K562 (cell line): ENCODE measurements at regions not wholly inside any gene's neighbourhood (a gene's known extent, or its start where the extent isn't known, plus 50 kb on each side); places are given as distances from the start of the nearest gene placed in this dataset.
"Not testable (repeated sequence)": the region's sequence is repeated elsewhere in the genome, so short reads cannot be mapped to it uniquely, and the experiment has no call there.

Experiments
- ATAC-seq: fragments of 200-7000 bp; cut with Tn5 transposase; 3 replicates; pipeline ENCODE4 v1.9.1; 2020; ENCODE audit warnings: moderate library complexity
- BruUV-seq: library from RNA; stranded (reverse); fragments of 400-500 nt; replicated peaks from 2 replicates; lab custom pipeline; 2021; lab: Mats Ljungman, UMichigan
- CTCF ChIA-PET: fragments of 300-600 bp; formaldehyde crosslinking; extraction: SDS; loops from one replicate; lab custom pipeline; 2021; ENCODE audit warnings: low intra/inter-chr PET ratio; lab: Yijun Ruan, JAX
- POLR2A ChIA-PET: fragments of 300-600, 350-650 bp; sonication (Branson Sonifier 250); formaldehyde crosslinking; extraction: SDS; loops from one replicate; lab custom pipeline; 2021; ENCODE audit warnings: antibody characterized with exemption, inconsistent platforms; lab: Yijun Ruan, JAX
- DNase-seq, 4 experiments: peaks; one replicate each; pipeline versions ENCODE4 v3.0.0 to v3.0.0-alpha.2; 2011 to 2018; ENCODE audit warnings: low spot score in 3 of 4, mixed read lengths in 3 of 4; ENCODE audit errors: extremely low read depth in 1 of 4
- FAIRE-seq: peaks from 2 replicates; lab custom pipeline; 2011; peaks lifted over from hg19 to GRCh38; lab: Jason Lieb, UNC
- H2AFZ ChIP-seq: 2 replicates; pipeline ENCODE4 v1.6.0; 2011; ENCODE audit warnings: low read depth, low read length, control low read depth, inconsistent platforms
- H3K27ac ChIP-seq: fragments of 200-600 bp; 3 replicates; pipeline ENCODE4 v1.8.0; 2011; ENCODE audit warnings: low read depth, mild to moderate bottlenecking, control low read depth, inconsistent platforms, low read length, moderate library complexity, mixed read lengths; ENCODE audit errors: extremely low read depth
- H3K27me3 ChIP-seq, 2 experiments: fragments of 300-600 bp in 1 of 2; 2 replicates in 1 of 2; 3 replicates in 1 of 2; pipeline versions ENCODE4 v1.6.0 to v1.8.0; 2011; ENCODE audit warnings: inconsistent platforms in 2 of 2, low read length in 2 of 2, mild to moderate bottlenecking in 1 of 2, mixed read lengths in 1 of 2, moderate library complexity in 1 of 2; ENCODE audit not compliant: control insufficient read depth in 2 of 2, insufficient read depth in 2 of 2
- H3K36me3 ChIP-seq: fragments of 300-600 bp; 3 replicates; pipeline ENCODE4 v1.8.0; 2011; ENCODE audit warnings: mild to moderate bottlenecking, low read length, inconsistent platforms; ENCODE audit not compliant: control insufficient read depth, insufficient read depth
- H3K4me1 ChIP-seq, 2 experiments: fragments of 200-600 bp in 1 of 2; replicated peaks in 1 of 2; 2 replicates in 1 of 2; 3 replicates in 1 of 2; pipeline versions ENCODE4 v1.5.1 to v1.8.0; 2011; ENCODE audit warnings: inconsistent platforms in 2 of 2, low read length in 2 of 2, mild to moderate bottlenecking in 1 of 2, mixed read lengths in 1 of 2, moderate library complexity in 1 of 2; ENCODE audit not compliant: control insufficient read depth in 2 of 2, insufficient read depth in 2 of 2
- H3K4me2 ChIP-seq: 2 replicates; pipeline ENCODE4 v1.6.1; 2011; ENCODE audit warnings: low read length, control low read depth, inconsistent platforms, mixed read lengths; ENCODE audit not compliant: insufficient read depth
- H3K4me3 ChIP-seq: fragments of 200-600 bp; sonication (generic), shearing (Covaris generic); 2 replicates; pipeline ENCODE4 v1.5.1; 2016; ENCODE audit warnings: control low read depth, inconsistent platforms
- H3K79me2 ChIP-seq: fragments of 200-600 bp; 3 replicates; pipeline ENCODE4 v1.8.0; 2011; ENCODE audit warnings: low read length, inconsistent platforms; ENCODE audit not compliant: control insufficient read depth, insufficient read depth
- H3K9ac ChIP-seq, 2 experiments: 2 replicates each; pipeline versions ENCODE4 v1.6.0 to v1.6.1; 2011; ENCODE audit warnings: low read depth in 2 of 2, low read length in 2 of 2, control low read depth in 1 of 2, inconsistent platforms in 1 of 2, mild to moderate bottlenecking in 1 of 2, mixed read lengths in 1 of 2; ENCODE audit not compliant: insufficient read depth in 1 of 2
- H3K9me1 ChIP-seq: one replicate; pipeline ENCODE4 v1.6.0; 2011; ENCODE audit warnings: inconsistent platforms, mild to moderate bottlenecking, low read length, moderate library complexity; ENCODE audit not compliant: control insufficient read depth, insufficient read depth
- H3K9me3 ChIP-seq: replicated peaks from 2 replicates; pipeline ENCODE4 v1.5.1; 2011; ENCODE audit warnings: low read depth, low read length, inconsistent platforms; ENCODE audit not compliant: control insufficient read depth, insufficient read depth
- H4K20me1 ChIP-seq: replicated peaks from 2 replicates; pipeline ENCODE4 v1.6.1; 2011; ENCODE audit warnings: low read length, inconsistent platforms, mixed read lengths; ENCODE audit not compliant: control insufficient read depth, insufficient read depth
- CEBPB ChIP-seq: fragments of 450-650 bp; IDR thresholded peaks from 2 replicates; pipeline ENCODE4 v1.6.1; 2016; ENCODE audit warnings: missing genetic modification characterization, missing compliant biosample characterization
- MYBL2 ChIP-seq, 2 experiments: fragments of 450-650 bp in 1 of 2; sonication (generic) in 1 of 2; formaldehyde crosslinking in 1 of 2; IDR thresholded peaks; 2 replicates each; pipeline versions ENCODE4 v1.6.1 to v1.8.1; 2017 to 2022; ENCODE audit warnings: borderline replicate concordance in 1 of 2, inconsistent platforms in 1 of 2, low read depth in 1 of 2, mild to moderate bottlenecking in 1 of 2, missing genetic modification reagents in 1 of 2, moderate library complexity in 1 of 2
- TGIF2 ChIP-seq: sonication (generic); formaldehyde crosslinking; IDR thresholded peaks from 2 replicates; pipeline ENCODE4 v1.8.1; 2022; ENCODE audit warnings: mild to moderate bottlenecking, missing genetic modification reagents, moderate library complexity
- WGBS: fragments of 100-300 bp; shearing (Covaris generic); methylation state at CpG from one replicate; pipeline ENCODE4 v1.1.6; 2016; ENCODE audit warnings: low coverage, mixed read lengths; ENCODE audit not compliant: insufficient coverage; ENCODE audit errors: missing lambda C conversion rate; 5-methylcytosine and 5-hydroxymethylcytosine counted together
- in situ Hi-C: fragments of 300-500 bp; cut with MboI; formaldehyde crosslinking; loops from 4 replicates; pipeline ENCODE4 v1.15.0; 2018; ENCODE audit warnings: inconsistent platforms, mixed read lengths
- intact Hi-C: fragments of 100-400 bp; cut with micrococcal nuclease; formaldehyde crosslinking; loops from 2 replicates; pipeline ENCODE4 v1.14.2; 2022
- TF ChIP-seq, protein P1 (sequence below): sonication (generic); formaldehyde crosslinking; IDR thresholded peaks from 2 replicates; pipeline ENCODE4 v1.8.0; 2022; ENCODE audit warnings: mild to moderate bottlenecking, missing genetic modification reagents
- TF ChIP-seq, protein P2 (sequence below): fragments of 450-650 bp; IDR thresholded peaks from 2 replicates; pipeline ENCODE4 v1.7.0; 2016; ENCODE audit warnings: borderline replicate concordance

DNA sequence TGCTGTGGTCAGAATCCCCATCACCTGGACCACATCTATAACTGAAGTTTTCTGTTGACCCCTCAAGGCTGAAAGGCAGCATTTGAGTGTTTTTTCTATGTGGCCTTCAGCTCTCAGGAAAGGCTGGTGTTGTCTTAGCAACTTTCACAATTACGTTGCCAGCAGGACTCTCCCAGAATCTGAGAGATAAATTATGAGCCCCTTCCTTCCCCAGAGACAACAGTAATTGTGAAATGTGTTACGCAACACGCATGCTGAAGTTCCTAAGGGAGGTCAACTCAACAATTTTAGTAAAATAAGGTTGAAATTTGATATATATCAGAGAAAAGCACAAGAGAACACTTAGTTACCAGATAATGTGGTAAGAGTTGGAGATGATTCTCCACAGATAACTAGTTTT is 216.5 kb upstream of the SLC8A1 start:
- Histone ChIP-seq H3K27ac (no peak overlapping the region), H3K9me3 (no peaks in the 10 kb centered on the region), H4K20me1 (no peaks in the 10 kb centered on the region), H3K9ac (no peak overlapping the region), H3K4me1 (no peaks in the 10 kb centered on the region), H3K9me1 (no peaks in the 10 kb centered on the region), H3K4me3 (no peak overlapping the region), H3K79me2 (no peaks in the 10 kb centered on the region), H3K27me3 (no peaks in the 10 kb centered on the region), H2AFZ (no peak overlapping the region), H3K36me3 (no peaks in the 10 kb centered on the region), H3K4me2 (no peak overlapping the region)
- TF ChIP-seq MYBL2 (IDR thresholded peaks at IDR 0.05; ENCODE audit: low read depth) (no peak), MYBL2 (CRISPR knock-in tag; IDR thresholded peaks at IDR 0.05; ENCODE audit: borderline replicate concordance) (no peak), CEBPB (peak; percentile 41), TGIF2 (CRISPR knock-in tag) (no peak)
- TF ChIP-seq, protein P1, sequence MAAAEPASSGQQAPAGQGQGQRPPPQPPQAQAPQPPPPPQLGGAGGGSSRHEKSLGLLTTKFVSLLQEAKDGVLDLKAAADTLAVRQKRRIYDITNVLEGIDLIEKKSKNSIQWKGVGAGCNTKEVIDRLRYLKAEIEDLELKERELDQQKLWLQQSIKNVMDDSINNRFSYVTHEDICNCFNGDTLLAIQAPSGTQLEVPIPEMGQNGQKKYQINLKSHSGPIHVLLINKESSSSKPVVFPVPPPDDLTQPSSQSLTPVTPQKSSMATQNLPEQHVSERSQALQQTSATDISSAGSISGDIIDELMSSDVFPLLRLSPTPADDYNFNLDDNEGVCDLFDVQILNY, result no peak
- TF ChIP-seq, protein P2, sequence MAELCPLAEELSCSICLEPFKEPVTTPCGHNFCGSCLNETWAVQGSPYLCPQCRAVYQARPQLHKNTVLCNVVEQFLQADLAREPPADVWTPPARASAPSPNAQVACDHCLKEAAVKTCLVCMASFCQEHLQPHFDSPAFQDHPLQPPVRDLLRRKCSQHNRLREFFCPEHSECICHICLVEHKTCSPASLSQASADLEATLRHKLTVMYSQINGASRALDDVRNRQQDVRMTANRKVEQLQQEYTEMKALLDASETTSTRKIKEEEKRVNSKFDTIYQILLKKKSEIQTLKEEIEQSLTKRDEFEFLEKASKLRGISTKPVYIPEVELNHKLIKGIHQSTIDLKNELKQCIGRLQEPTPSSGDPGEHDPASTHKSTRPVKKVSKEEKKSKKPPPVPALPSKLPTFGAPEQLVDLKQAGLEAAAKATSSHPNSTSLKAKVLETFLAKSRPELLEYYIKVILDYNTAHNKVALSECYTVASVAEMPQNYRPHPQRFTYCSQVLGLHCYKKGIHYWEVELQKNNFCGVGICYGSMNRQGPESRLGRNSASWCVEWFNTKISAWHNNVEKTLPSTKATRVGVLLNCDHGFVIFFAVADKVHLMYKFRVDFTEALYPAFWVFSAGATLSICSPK, result no peak
- in situ Hi-C loops (no loop called here), intact Hi-C loops (no loop called here)
- no peak for ATAC-seq
- POLR2A ChIA-PET, result no interaction called here
- WGBS, result 0% methylated on average over 3 of the region's 3 CpGs
- DNase-seq, result no peak
- FAIRE-seq, result no peak
- BruUV-seq, result no TSS peak
- CTCF ChIA-PET, result no interaction called here

DNA sequence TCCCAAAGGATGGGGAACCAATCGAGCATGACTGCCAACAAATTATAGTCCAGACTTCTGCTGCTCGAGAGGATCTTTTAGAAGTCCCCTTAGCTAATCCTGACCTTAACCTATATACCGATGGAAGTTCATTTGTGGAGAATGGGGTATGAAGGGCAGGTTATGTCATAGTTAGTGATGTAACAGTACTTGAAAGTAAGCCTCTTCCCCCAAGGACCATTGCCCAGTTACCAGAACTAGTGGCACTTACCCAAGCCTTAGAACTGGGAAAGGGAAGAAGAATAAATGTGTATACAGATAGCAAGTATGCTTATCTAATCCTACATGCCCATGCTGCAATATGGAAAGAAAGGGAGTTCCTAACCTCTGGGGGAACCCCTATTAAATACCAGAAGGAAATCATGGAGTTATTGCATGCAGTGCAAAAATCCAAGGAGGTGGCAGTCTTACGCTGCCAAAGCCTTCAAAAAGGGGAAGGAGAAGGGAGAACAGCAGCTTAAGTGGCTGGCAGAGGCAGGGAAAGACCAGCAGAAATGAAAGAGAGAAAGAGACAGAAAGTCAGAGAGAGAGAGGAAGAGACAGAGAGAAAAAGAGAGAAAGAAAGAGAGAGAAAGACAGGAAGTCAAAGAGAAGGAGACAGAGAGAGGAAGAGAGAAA is 224.4 kb upstream of the SLC8A1 start:
- FAIRE-seq, H3K4me3 ChIP-seq, H3K4me2 ChIP-seq, H3K4me1 ChIP-seq, DNase-seq, intact Hi-C loops, H3K9me3 ChIP-seq, H3K27ac ChIP-seq, H3K9ac ChIP-seq, POLR2A ChIA-PET, H3K9me1 ChIP-seq, H3K79me2 ChIP-seq, in situ Hi-C loops, H2AFZ ChIP-seq, CTCF ChIA-PET, H3K27me3 ChIP-seq, H4K20me1 ChIP-seq, BruUV-seq, ATAC-seq, H3K36me3 ChIP-seq: not testable (repeated sequence)
- 2% methylated on average over 4 of the region's 4 CpGs for WGBS
